ENCODE measurements at regions not wholly inside any gene's neighbourhood (a gene's known extent, or its start where the extent isn't known, plus 50 kb on each side); places are given as distances from the start of the nearest gene placed in this dataset.

GRCh38 chr12:74018849-74019248 lies 518.8 kb upstream of the ATXN7L3B start:
- Histone ChIP-seq H3K9me3 (ENCODE audit: control extremely low read depth in 1 of 3, control insufficient read depth in 2 of 3, insufficient read depth in 1 of 3, low read length in 2 of 3) (no peaks in the 10 kb centered on the region), H3K27me3 (replicated peaks in 1 of 4; ENCODE audit: control extremely low read depth in 1 of 4, control insufficient read depth in 3 of 4, insufficient read depth in 4 of 4, low read length in 3 of 4) (no peaks in the 10 kb centered on the region), H3K4me2 (replicated peaks; ENCODE audit: low read depth, low read length, poor library complexity, severe bottlenecking) (no peak overlapping the region), H3K36me3 (replicated peaks in 1 of 2; ENCODE audit: control extremely low read depth in 1 of 2, control insufficient read depth in 1 of 2, extremely low read depth in 1 of 2, insufficient read depth in 2 of 2, low read length in 1 of 2) (no peaks in the 10 kb centered on the region), H4K20me1 (ENCODE audit: control insufficient read depth, insufficient read depth, low read length, poor library complexity, severe bottlenecking) (no peaks in the 10 kb centered on the region), H3K27ac (ENCODE audit: low read length in 2 of 2) (no peak overlapping the region), H3K79me2 (ENCODE audit: control insufficient read depth, insufficient read depth, low read length) (no peaks in the 10 kb centered on the region), H3K4me1 (ENCODE audit: control insufficient read depth in 2 of 2, insufficient read depth in 2 of 2, low read length in 2 of 2) (no peaks in the 10 kb centered on the region), H3K4me3 (ENCODE audit: control extremely low read depth in 1 of 5, extremely low read depth in 1 of 5, insufficient read depth in 1 of 5, low read depth in 2 of 5, low read length in 4 of 5) (no peak overlapping the region), H3K9ac (ENCODE audit: low read length) (no peak overlapping the region), H2AFZ (ENCODE audit: insufficient read depth, low read depth, low read length, poor library complexity, severe bottlenecking) (no peak overlapping the region)
- ChIA-PET POLR2A (no interaction called here), CTCF (no interaction called here)
- H3K4me1 Mint-ChIP-seq: no peaks in the 10 kb centered on the region
- intact Hi-C loops (cut with micrococcal nuclease): no loop called here
- WGBS (ENCODE audit: insufficient coverage): no CpG with 5 or more reads among the region's 1 CpG
- no peak overlapping the region for H3K4me3 Mint-ChIP-seq
- ATAC-seq (ENCODE audit: low read depth) (no peak), DNase-seq (no peak)
- TF ChIP-seq CTCF (IDR thresholded peaks at IDR 0.05) (no peak), EZH2 (IDR thresholded peaks at IDR 0.05; ENCODE audit: borderline replicate concordance, insufficient read depth, low read depth, low read length, poor library complexity, severe bottlenecking) (no peak)
- H3K9me3 Mint-ChIP-seq (ENCODE audit: insufficient read depth): no peaks in the 10 kb centered on the region
- H3K27me3 Mint-ChIP-seq: no peaks in the 10 kb centered on the region
- no peak overlapping the region for H3K27ac Mint-ChIP-seq

GRCh38 chr12:74021937-74022336 lies 515.7 kb upstream of the ATXN7L3B start:
- no peaks in the 10 kb centered on the region for H3K27me3 Mint-ChIP-seq
- Histone ChIP-seq H3K27ac (ENCODE audit: low read length in 2 of 2) (no peak overlapping the region), H3K4me2 (replicated peaks; ENCODE audit: low read depth, low read length, poor library complexity, severe bottlenecking) (no peak overlapping the region), H3K4me1 (ENCODE audit: control insufficient read depth in 2 of 2, insufficient read depth in 2 of 2, low read length in 2 of 2) (no peaks in the 10 kb centered on the region), H2AFZ (ENCODE audit: insufficient read depth, low read depth, low read length, poor library complexity, severe bottlenecking) (no peak overlapping the region), H3K4me3 (ENCODE audit: control extremely low read depth in 1 of 5, extremely low read depth in 1 of 5, insufficient read depth in 1 of 5, low read depth in 2 of 5, low read length in 4 of 5) (no peak overlapping the region), H3K9me3 (ENCODE audit: control extremely low read depth in 1 of 3, control insufficient read depth in 2 of 3, insufficient read depth in 1 of 3, low read length in 2 of 3) (no peaks in the 10 kb centered on the region), H4K20me1 (ENCODE audit: control insufficient read depth, insufficient read depth, low read length, poor library complexity, severe bottlenecking) (no peaks in the 10 kb centered on the region), H3K9ac (ENCODE audit: low read length) (no peak overlapping the region), H3K36me3 (replicated peaks in 1 of 2; ENCODE audit: control extremely low read depth in 1 of 2, control insufficient read depth in 1 of 2, extremely low read depth in 1 of 2, insufficient read depth in 2 of 2, low read length in 1 of 2) (no peaks in the 10 kb centered on the region), H3K79me2 (ENCODE audit: control insufficient read depth, insufficient read depth, low read length) (no peaks in the 10 kb centered on the region), H3K27me3 (replicated peaks in 1 of 4; ENCODE audit: control extremely low read depth in 1 of 4, control insufficient read depth in 3 of 4, insufficient read depth in 4 of 4, low read length in 3 of 4) (no peaks in the 10 kb centered on the region)
- no peaks in the 10 kb centered on the region for H3K4me1 Mint-ChIP-seq
- no peak overlapping the region for H3K27ac Mint-ChIP-seq
- intact Hi-C loops (cut with micrococcal nuclease): no loop called here
- 3% methylated on average over 7 of the region's 9 CpGs for WGBS (ENCODE audit: insufficient coverage)
- H3K9me3 Mint-ChIP-seq (ENCODE audit: insufficient read depth): no peaks in the 10 kb centered on the region
- DNase-seq (peak; percentile 3), ATAC-seq (ENCODE audit: low read depth) (no peak)
- TF ChIP-seq EZH2 (IDR thresholded peaks at IDR 0.05; ENCODE audit: borderline replicate concordance, insufficient read depth, low read depth, low read length, poor library complexity, severe bottlenecking): no peak
- no peak for TF ChIP-seq CTCF (IDR thresholded peaks at IDR 0.05)
- H3K4me3 Mint-ChIP-seq: no peak overlapping the region
- CTCF ChIA-PET: no interaction called here
- POLR2A ChIA-PET: no interaction called here

All from B cell (primary cell).